ENCODE measurements at regions not wholly inside any gene's neighbourhood (a gene's known extent, or its start where the extent isn't known, plus 50 kb on each side); places are given as distances from the start of the nearest gene placed in this dataset.

DNA sequence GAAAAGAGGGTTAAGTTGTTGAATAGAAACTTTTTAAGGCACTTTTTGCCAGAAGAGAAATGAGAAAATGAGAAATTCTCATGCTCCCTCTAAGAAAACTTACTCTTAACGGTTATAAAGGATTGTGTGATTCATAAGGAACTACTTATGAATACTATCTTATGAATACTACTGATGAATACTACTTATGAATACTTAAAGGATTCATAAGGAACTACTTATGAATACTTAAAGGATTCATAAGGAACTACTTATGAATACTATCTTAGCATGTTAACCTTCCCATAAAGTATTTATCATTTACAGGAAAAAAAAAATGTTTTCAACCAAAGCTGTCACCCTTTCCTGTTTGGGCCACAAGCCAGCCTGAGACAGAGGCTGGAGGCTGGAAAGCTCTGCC lies 53.1 kb upstream of the UCN3 start:
- no peak for DNase-seq

DNA sequence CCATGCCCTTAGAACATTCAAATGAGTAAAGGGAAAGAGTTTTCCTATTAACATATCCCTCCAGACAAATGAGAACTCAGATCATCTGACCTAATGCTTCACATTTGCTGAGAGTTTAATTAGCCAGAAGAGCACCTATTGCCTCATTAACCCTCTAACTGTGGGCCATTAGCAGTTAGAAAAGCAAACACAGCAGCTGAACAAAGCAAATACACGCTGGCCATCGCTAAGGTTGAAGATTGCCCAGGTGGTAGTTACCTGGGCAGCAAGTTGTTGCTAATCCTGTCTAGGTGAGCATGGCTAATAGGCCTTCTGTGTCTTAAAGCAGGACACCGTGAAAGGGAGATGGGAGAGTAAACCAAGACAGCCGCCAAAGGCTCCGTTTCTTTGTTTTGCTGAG lies 49.9 kb upstream of the UCN3 start:
- DNase-seq, result no peak

Data from stimulated activated naive CD4-positive, alpha-beta T cell (primary cell).